Activated CD4-positive, alpha-beta T cell treated with anti-CD3 and anti-CD28 coated beads for 36 hours (primary cell): ENCODE measurements at regions not wholly inside any gene's neighbourhood (a gene's known extent, or its start where the extent isn't known, plus 50 kb on each side); places are given as distances from the start of the nearest gene placed in this dataset.

ENCODE experiments used
- ATAC-seq: fragments of 200-7000 bp; cut with Tn5 transposase; one replicate; pipeline ENCODE4 v1.10.0; 2021; ENCODE audit warnings: mild to moderate bottlenecking, moderate library complexity
- CTCF ChIA-PET: fragments of 350-600 bp; sonication (Branson Sonifier 250); formaldehyde crosslinking; loops from one replicate; lab custom pipeline; 2021; ENCODE audit warnings: antibody characterized with exemption; lab: Charles Lee
- POLR2A ChIA-PET: fragments of 350-600 bp; sonication (Branson Sonifier 250); formaldehyde crosslinking; loops from one replicate; lab custom pipeline; 2021; ENCODE audit warnings: antibody characterized with exemption, inconsistent platforms; lab: Charles Lee
- DNase-seq: peaks from one replicate; pipeline ENCODE4 v3.0.0-alpha.2; 2020
- H3K27ac Mint-ChIP-seq: one replicate; pipeline ENCODE4 v1.8.0; 2021; ENCODE audit warnings: mixed read lengths
- H3K27me3 Mint-ChIP-seq: one replicate; pipeline ENCODE4 v1.8.0; 2021; ENCODE audit warnings: mixed read lengths
- H3K36me3 Mint-ChIP-seq: one replicate; pipeline ENCODE4 v1.8.0; 2021; ENCODE audit warnings: low read depth, mixed read lengths
- H3K4me1 Mint-ChIP-seq: one replicate; pipeline ENCODE4 v1.8.0; 2021; ENCODE audit warnings: mixed read lengths
- H3K4me3 Mint-ChIP-seq: one replicate; pipeline ENCODE4 v1.8.0; 2021; ENCODE audit warnings: mild to moderate bottlenecking, moderate library complexity, mixed read lengths
- H3K9me3 Mint-ChIP-seq: one replicate; pipeline ENCODE4 v1.8.0; 2021; ENCODE audit warnings: low read depth, mixed read lengths
- intact Hi-C, 2 experiments: fragments of 100-400 bp; cut with DNase I in 1 of 2; cut with micrococcal nuclease in 1 of 2; formaldehyde crosslinking; loops; one replicate each; pipeline versions ENCODE4 v1.14.2 to v1.15.1; 2022 to 2024; cut with DNase I, micrococcal nuclease

- Mint-ChIP-seq H3K27ac (no peak overlapping the region), H3K27me3 (peaks cover 11% of the 10 kb centered on the region), H3K9me3 (no peaks in the 10 kb centered on the region), H3K36me3 (no peaks in the 10 kb centered on the region), H3K4me3 (no peak overlapping the region), H3K4me1 (no peaks in the 10 kb centered on the region)
- CTCF ChIA-PET: interaction anchor here (0.7 kb wide), 1 partner anchor 50 kb away, joined by 3 read pairs; no protein-coding TSS in a partner anchor
- intact Hi-C loops: no loop called here
- ATAC-seq (no peak), DNase-seq (no peak)
- POLR2A ChIA-PET: no interaction called here
Measured at GRCh38 chr22:22070371-22070824, 87.8 kb upstream of the TOP3B start.

DNA sequence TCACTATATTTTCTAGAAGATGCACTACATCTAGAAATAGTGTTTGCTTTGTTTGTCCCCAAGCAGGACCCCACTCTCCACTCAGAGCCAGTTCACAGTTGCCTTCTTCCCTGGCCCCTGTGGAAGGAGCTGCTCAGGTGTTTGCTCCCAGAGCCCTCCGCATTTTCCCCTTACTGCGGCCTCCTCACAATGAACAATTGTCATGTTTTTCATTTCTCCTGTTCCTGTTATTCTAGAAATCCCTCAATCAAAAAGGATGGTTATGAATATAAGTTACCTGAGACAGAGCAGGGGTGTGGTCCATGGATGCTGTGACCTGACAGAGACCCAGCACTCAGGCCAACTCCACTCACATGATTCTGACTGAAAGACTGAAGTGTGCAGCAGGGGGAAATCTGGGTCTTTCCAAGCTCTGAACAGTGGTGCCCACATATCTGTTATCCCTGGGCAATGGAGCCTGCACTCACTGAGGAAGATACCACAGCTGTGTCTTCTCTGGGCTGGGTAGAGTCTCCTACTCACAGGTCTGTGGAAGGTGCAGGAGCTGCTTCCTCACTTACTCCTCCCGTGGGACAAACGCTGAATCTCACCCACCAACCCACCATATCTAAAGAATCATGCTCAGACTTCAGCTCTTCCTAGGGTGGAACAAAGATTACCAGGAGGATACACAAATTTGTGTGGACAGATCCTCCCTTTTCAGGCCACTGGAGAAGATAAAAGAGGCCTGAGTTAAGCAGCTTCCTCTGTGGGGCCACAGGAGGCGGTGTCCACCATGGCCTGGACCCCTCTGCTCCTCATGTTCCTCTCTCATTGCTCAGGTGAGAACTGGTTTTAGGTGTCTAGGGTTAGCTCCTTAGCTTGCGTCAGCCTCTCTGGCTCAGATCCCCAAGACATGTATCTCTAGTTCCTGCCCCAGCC is 87.1 kb upstream of the TOP3B start:
- no peak for ATAC-seq
- Mint-ChIP-seq H3K36me3 (no peaks in the 10 kb centered on the region), H3K4me3 (no peak overlapping the region), H3K27me3 (peaks cover 11% of the 10 kb centered on the region), H3K27ac (no peak overlapping the region), H3K4me1 (no peaks in the 10 kb centered on the region), H3K9me3 (no peaks in the 10 kb centered on the region)
- no peak for DNase-seq
- ChIA-PET POLR2A (no interaction called here), CTCF (interaction anchor here (0.7 kb wide), 1 partner anchor 49 kb away, joined by 3 read pairs; no protein-coding TSS in a partner anchor)
- intact Hi-C loops: no loop called here

DNA sequence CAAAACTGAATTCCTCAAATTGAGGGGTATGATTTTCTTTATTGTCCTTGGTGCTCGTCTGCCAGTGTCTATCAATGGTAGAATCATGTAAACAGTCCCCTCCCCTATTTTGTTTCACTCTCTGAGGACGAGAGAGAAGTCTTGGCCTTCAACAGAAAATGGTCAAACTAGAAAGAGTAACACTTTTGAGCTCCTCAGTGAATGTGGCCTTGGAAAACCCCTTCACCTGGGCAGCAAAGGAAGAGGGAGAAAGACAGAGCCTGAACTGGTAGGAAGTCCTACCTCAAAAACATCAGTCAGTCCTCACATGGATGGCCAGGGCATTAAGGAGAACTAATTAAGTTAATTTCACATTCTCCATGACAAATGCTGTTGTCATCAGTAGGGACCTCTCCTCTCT is 86.1 kb upstream of the TOP3B start:
- intact Hi-C loops: no loop called here
- no peak for DNase-seq
- ChIA-PET POLR2A (no interaction called here), CTCF (interaction anchor here (1.0 kb wide), 1 partner anchor 10 kb away, joined by 4 read pairs; no protein-coding TSS in a partner anchor)
- H3K36me3 Mint-ChIP-seq: no peaks in the 10 kb centered on the region
- H3K4me3 Mint-ChIP-seq: no peak overlapping the region
- no peaks in the 10 kb centered on the region for H3K9me3 Mint-ChIP-seq
- no peak overlapping the region for H3K27ac Mint-ChIP-seq
- no peak for ATAC-seq
- no peaks in the 10 kb centered on the region for H3K4me1 Mint-ChIP-seq
- peaks cover 3% of the 10 kb centered on the region for H3K27me3 Mint-ChIP-seq

DNA sequence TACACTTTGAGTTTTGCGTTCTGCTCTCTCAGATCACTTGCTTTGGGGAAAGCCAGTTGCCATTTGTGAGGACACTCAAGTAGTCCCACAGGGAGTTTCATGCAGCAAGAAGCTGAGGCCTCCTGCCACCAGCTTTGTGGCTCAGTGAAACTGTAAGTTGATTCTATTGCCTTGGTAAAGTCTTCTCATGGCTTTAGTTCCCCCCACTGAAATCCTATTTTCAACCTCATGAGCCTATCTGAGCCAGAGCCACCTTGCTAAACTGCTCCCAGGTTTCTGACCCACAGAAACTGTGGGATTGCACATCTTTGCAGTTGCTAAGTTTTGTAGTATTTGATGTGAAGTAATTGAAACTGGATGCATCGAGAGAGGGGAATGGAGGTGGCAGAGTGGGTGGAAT is 85.4 kb upstream of the TOP3B start:
- ATAC-seq (no peak), DNase-seq (no peak)
- Mint-ChIP-seq H3K36me3 (no peaks in the 10 kb centered on the region), H3K4me1 (no peaks in the 10 kb centered on the region), H3K27ac (no peak overlapping the region), H3K27me3 (peaks cover 3% of the 10 kb centered on the region), H3K9me3 (no peaks in the 10 kb centered on the region), H3K4me3 (no peak overlapping the region)
- intact Hi-C loops: no loop called here
- ChIA-PET CTCF (interaction anchor here (1.0 kb wide), 1 partner anchor 9 kb away, joined by 4 read pairs; no protein-coding TSS in a partner anchor), POLR2A (no interaction called here)

GRCh38 chr22:22067192-22067591 is 84.6 kb upstream of the TOP3B start:
- Mint-ChIP-seq H3K4me3 (no peak overlapping the region), H3K9me3 (no peaks in the 10 kb centered on the region), H3K4me1 (no peaks in the 10 kb centered on the region), H3K27ac (no peak overlapping the region), H3K36me3 (no peaks in the 10 kb centered on the region), H3K27me3 (peaks cover 4% of the 10 kb centered on the region)
- DNase-seq: no peak
- ATAC-seq: no peak
- intact Hi-C loops: no loop called here
- ChIA-PET POLR2A (no interaction called here), CTCF (no interaction called here)

DNA sequence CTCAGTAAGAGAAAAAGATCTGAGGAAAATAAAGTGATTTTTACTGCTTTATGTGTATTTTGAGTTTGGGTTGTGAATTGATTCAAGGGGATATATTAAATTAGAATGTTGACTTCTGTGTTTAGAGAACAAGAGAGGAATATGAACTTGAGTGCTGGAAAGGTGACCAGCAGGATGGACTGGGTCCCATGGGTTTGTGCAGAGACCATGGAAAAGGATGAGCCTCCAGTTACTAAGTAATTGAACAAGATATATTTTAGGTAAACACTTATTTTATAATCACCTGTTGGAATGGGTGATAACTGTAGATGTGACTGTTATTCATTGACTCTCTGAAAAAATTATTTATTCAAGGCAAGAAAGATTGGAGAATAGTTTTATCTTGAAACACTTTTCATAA is 82.0 kb upstream of the TOP3B start:
- Mint-ChIP-seq H3K4me1 (no peaks in the 10 kb centered on the region), H3K4me3 (no peak overlapping the region), H3K36me3 (no peaks in the 10 kb centered on the region), H3K27me3 (peaks cover 8% of the 10 kb centered on the region), H3K27ac (no peak overlapping the region), H3K9me3 (no peaks in the 10 kb centered on the region)
- DNase-seq (no peak), ATAC-seq (no peak)
- ChIA-PET POLR2A (no interaction called here), CTCF (no interaction called here)
- intact Hi-C loops: no loop called here

DNA sequence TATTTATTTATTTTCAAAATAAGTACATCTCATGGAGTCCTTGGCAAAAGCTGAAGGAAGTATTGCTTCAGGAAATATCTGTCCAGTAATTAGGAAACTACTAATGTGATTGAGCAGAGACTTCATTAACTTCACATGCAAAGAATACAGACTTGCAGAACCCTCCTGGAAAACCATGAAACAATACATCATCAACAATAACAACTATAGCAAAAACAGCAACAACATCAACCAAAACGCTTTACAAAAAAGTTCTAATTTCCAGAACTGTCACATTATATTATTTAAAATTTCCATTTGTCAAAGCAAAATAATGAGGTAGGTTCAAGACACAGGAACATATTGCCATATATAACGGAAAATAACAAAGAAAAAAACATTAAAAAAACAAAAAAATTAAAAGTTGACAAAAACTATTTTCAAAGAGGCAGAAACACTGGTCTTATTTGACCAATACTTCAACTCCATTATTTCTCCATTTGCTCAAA is 79.8 kb upstream of the TOP3B start:
- Mint-ChIP-seq H3K4me1 (no peaks in the 10 kb centered on the region), H3K27me3 (peaks cover 17% of the 10 kb centered on the region), H3K9me3 (no peaks in the 10 kb centered on the region), H3K4me3 (no peak overlapping the region), H3K27ac (no peak overlapping the region), H3K36me3 (no peaks in the 10 kb centered on the region)
- intact Hi-C loops: no loop called here
- DNase-seq (no peak), ATAC-seq (no peak)
- ChIA-PET POLR2A (no interaction called here), CTCF (interaction anchor here (0.5 to 2.9 kb wide), 4 partner anchors 10 to 524 kb away, joined by 3 to 13 read pairs (median 3); no protein-coding TSS in a partner anchor)

DNA sequence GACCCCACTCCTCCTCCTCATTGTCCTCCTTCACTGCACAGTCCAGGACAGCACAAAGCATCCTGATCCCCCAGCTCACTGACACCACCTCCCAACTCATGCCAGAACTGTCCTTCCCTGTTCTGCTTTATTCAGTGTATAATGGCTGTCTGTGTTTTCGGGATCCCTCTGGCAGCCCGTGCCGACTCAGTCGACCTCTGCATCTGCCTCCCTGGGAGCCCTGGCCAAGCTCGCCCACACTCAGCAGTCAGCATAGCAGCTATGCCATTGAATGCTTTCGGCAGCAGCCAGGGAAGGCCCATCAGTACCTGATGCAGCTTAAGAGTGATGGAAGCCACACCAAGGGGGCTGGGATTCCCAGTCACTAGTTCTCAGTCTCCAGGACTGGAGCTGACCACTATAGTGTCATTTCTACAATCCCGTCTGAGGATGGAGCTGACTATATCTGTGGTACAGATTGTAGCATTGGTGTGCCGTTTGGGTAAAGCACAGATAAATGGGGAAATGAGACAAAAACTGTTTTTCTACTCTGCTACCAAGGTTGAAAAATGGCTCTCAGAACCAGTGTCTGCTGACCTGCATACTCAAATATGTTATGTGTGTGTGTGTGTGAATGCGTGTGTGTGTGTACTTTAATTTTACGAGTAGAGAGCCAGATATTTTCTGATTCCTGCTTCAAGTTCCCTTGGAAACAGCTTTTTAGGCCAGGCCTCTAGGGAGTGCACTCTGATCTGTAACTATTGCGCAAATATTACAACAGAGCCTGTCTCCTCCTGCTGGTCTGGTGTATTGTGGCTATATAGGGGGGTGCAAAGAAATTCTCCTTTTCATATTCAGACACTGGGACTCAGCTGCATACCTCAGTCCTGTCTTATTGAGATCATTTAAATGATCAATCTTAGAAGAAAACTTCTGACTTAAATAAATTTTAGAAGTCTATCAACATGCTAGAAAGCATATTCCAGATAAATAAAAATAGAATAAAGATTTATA is 78.8 kb upstream of the TOP3B start:
- intact Hi-C loops: loop anchor here in 1 of 2 experiments (2.0 kb wide), 1 partner anchor 95 kb away; no protein-coding TSS in a partner anchor
- Mint-ChIP-seq H3K27me3 (peaks cover 18% of the 10 kb centered on the region), H3K27ac (no peak overlapping the region), H3K4me3 (no peak overlapping the region), H3K36me3 (no peaks in the 10 kb centered on the region), H3K9me3 (no peaks in the 10 kb centered on the region), H3K4me1 (no peaks in the 10 kb centered on the region)
- DNase-seq (no peak), ATAC-seq (no peak)
- ChIA-PET POLR2A (no interaction called here), CTCF (interaction anchor here (0.5 to 2.9 kb wide), 14 partner anchors 10 to 525 kb away, joined by 3 to 13 read pairs (median 3); no protein-coding TSS in a partner anchor)

GRCh38 chr22:22060200-22061084 is 77.9 kb upstream of the TOP3B start:
- peaks cover 22% of the 10 kb centered on the region for H3K27me3 Mint-ChIP-seq
- CTCF ChIA-PET: interaction anchor here (0.6 to 2.9 kb wide), 10 partner anchors 11 to 97 kb away, joined by 3 to 13 read pairs (median 3); no protein-coding TSS in a partner anchor
- no peaks in the 10 kb centered on the region for H3K4me1 Mint-ChIP-seq
- H3K4me3 Mint-ChIP-seq: no peak overlapping the region
- H3K27ac Mint-ChIP-seq: no peak overlapping the region
- ATAC-seq: peak; percentile 88
- no peaks in the 10 kb centered on the region for H3K9me3 Mint-ChIP-seq
- DNase-seq: peak; percentile 87
- intact Hi-C loops: loop anchor here in 1 of 2 experiments (2.0 kb wide), 1 partner anchor 96 kb away; no protein-coding TSS in a partner anchor
- no peaks in the 10 kb centered on the region for H3K36me3 Mint-ChIP-seq
- POLR2A ChIA-PET: no interaction called here

GRCh38 chr22:22059291-22060002 is 76.9 kb upstream of the TOP3B start:
- no peak for DNase-seq
- Mint-ChIP-seq H3K4me1 (no peaks in the 10 kb centered on the region), H3K27me3 (peaks cover 25% of the 10 kb centered on the region), H3K9me3 (no peaks in the 10 kb centered on the region), H3K4me3 (no peak overlapping the region), H3K27ac (no peak overlapping the region), H3K36me3 (no peaks in the 10 kb centered on the region)
- ChIA-PET CTCF (interaction anchor here (1.3 to 2.9 kb wide), 5 partner anchors 9 to 85 kb away, joined by 3 to 13 read pairs (median 3); no protein-coding TSS in a partner anchor), POLR2A (no interaction called here)
- no peak for ATAC-seq
- intact Hi-C loops: loop anchor here in 1 of 2 experiments (2.0 kb wide), 1 partner anchor 97 kb away; no protein-coding TSS in a partner anchor
